Transverse colon (tissue), 3 donors: ENCODE measurements at regions not wholly inside any gene's neighbourhood (a gene's known extent, or its start where the extent isn't known, plus 50 kb on each side); places are given as distances from the start of the nearest gene placed in this dataset.

Experiments used
- EP300 ChIP-seq: sonication (generic); formaldehyde crosslinking; IDR thresholded peaks from one replicate; pipeline ENCODE4 v1.6.1; 2017; ENCODE audit warnings: antibody characterized with exemption, low read depth
- POLR2A ChIP-seq: fragments of 450-650 bp; IDR thresholded peaks from one replicate; pipeline ENCODE4 v1.6.1; 2016; ENCODE audit warnings: antibody characterized with exemption, mild to moderate bottlenecking, moderate library complexity
- TF ChIP-seq, protein P1 (sequence below), 5 experiments: fragments of 200-600 bp in 3 of 5; fragments of 450-650 bp in 2 of 5; sonication (generic) in 3 of 5; IDR thresholded peaks; 1 replicate in 2 of 5; 2 replicates in 3 of 5; pipeline ENCODE4 v1.5.1; 2016 to 2017; ENCODE audit warnings: antibody characterized with exemption in 5 of 5, inconsistent platforms in 3 of 5, mild to moderate bottlenecking in 2 of 5, moderate library complexity in 1 of 5

GRCh38 chr20:16171180-16171579 lies 402.1 kb downstream of the KIF16B start:
- TF ChIP-seq, protein P1, sequence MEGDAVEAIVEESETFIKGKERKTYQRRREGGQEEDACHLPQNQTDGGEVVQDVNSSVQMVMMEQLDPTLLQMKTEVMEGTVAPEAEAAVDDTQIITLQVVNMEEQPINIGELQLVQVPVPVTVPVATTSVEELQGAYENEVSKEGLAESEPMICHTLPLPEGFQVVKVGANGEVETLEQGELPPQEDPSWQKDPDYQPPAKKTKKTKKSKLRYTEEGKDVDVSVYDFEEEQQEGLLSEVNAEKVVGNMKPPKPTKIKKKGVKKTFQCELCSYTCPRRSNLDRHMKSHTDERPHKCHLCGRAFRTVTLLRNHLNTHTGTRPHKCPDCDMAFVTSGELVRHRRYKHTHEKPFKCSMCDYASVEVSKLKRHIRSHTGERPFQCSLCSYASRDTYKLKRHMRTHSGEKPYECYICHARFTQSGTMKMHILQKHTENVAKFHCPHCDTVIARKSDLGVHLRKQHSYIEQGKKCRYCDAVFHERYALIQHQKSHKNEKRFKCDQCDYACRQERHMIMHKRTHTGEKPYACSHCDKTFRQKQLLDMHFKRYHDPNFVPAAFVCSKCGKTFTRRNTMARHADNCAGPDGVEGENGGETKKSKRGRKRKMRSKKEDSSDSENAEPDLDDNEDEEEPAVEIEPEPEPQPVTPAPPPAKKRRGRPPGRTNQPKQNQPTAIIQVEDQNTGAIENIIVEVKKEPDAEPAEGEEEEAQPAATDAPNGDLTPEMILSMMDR (IDR thresholded peaks at IDR 0.05) = no peak
- no peak for TF ChIP-seq POLR2A
- TF ChIP-seq EP300 = no peak
